ENCODE measurements at regions not wholly inside any gene's neighbourhood (a gene's known extent, or its start where the extent isn't known, plus 50 kb on each side); places are given as distances from the start of the nearest gene placed in this dataset.

DNA sequence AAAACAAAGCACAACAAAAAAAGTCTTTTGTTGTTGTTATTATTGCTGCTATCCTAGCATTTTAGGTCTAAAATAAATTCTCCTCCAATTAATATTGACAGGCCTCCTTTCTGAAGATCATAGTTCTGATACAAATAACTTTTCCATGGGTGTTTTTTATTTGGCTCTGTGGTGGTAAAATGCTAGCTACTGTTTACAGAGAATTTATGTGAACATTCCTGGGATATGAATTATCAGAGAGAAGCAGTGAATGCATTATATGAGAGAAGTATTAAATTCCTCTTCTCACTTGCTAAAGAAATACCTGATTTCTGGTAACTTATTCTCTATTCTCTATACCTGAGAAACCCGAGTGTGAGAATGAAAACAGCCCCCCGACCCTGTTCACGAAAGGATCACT, 57.5 kb upstream of the TMCO5A start:
- DNase-seq (ENCODE audit: low read depth), result no peak

GRCh38 chr15:37877851-37878741, 56.3 kb upstream of the TMCO5A start:
- no peak for DNase-seq (ENCODE audit: low read depth)

GRCh38 chr15:37880009-37880834, 54.2 kb upstream of the TMCO5A start:
- DNase-seq (ENCODE audit: low read depth), result no peak

DNA sequence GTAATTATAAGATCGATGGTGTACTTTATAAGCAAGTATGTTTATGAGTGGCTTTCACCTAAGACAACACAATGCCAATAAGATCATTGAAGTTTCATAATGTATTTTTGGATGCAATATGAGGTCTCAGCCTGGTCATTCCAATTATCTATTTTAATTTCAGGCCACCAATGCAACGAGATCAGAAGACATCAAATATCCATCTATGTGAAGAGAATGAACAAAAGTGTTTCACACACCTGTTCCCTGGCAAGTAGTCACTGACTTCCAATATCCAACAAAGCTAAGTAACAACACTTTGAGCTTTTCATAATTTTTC, 53.6 kb upstream of the TMCO5A start:
- DNase-seq (ENCODE audit: low read depth), result no peak

DNA sequence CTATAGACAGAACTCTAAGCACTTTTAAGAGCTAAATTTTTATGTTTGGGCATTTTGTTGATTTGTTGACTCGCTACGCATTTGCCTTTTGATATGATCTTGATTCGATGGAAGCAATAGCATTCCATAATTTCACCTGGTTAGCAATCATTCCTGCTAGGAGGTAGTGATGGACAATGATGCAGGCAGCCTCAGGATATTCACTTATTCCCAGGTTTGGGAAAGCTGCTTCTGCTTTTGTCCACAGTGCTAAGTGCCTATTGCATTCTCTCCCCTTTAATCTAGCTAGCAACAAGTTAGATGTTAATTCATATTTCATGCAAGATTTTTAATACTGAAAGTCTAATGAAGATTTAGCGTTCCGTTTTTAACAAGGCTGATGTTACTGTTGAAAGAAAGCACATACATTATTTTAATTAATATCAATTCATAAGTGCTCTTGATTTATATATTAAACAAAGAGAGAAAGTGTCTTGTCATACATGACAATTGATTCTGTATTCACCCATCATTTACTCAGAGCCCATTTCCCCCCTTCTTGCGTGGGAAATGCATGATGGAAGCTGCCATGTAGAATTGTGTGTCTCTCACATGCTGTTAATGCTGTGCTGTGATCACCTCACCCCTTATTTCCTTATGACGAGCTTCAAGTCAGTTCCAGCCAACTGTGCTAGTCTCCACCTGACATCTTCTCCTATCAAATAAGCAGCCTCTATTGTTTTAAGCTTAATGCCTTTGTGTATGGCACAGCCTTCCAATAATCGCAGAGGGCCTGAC, 53.0 kb upstream of the TMCO5A start:
- DNase-seq (ENCODE audit: low read depth), result no peak

GRCh38 chr15:37882640-37883039, 51.8 kb upstream of the TMCO5A start:
- no peak for DNase-seq (ENCODE audit: low read depth)

Data from CMK (cell line).